GM19463 (cell line): ENCODE measurements at regions not wholly inside any gene's neighbourhood (a gene's known extent, or its start where the extent isn't known, plus 50 kb on each side); places are given as distances from the start of the nearest gene placed in this dataset.

ENCODE experiments used
- ATAC-seq: cut with Tn5 transposase; IDR thresholded peaks from one replicate; pipeline ENCODE4 v1.9.1; 2021; ENCODE audit warnings: mild to moderate bottlenecking, moderate library complexity; ENCODE audit not compliant: unreplicated experiment

GRCh38 chr20:59547596-59547995, 56.7 kb upstream of the PHACTR3 start:
- no peak for ATAC-seq
